ENCODE measurements at regions not wholly inside any gene's neighbourhood (a gene's known extent, or its start where the extent isn't known, plus 50 kb on each side); places are given as distances from the start of the nearest gene placed in this dataset.
"Not testable (repeated sequence)": the region's sequence is repeated elsewhere in the genome, so short reads cannot be mapped to it uniquely, and the experiment has no call there.

DNA sequence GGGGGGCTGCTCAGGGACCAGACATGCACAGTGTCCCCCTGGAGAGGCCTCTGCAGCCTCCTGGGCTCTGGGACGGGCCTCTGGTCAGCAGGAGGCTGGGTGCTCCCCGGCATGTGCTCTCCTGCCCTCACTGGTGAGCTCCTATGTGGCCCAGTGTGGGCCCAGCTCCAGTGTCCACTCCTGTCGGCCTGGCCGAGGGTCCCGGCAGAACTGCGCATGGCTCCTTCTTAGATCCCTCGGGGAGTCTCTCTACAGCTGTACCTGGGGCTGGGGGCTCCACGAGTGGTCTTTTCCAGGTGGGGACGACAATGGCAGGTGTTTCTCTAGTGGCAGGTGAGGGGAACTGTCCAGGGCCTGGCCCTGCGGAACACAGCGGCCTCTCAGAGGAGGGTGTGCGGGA lies 367.3 kb downstream of the TMEM121 start:
- DNase-seq, result not testable (repeated sequence)

DNA sequence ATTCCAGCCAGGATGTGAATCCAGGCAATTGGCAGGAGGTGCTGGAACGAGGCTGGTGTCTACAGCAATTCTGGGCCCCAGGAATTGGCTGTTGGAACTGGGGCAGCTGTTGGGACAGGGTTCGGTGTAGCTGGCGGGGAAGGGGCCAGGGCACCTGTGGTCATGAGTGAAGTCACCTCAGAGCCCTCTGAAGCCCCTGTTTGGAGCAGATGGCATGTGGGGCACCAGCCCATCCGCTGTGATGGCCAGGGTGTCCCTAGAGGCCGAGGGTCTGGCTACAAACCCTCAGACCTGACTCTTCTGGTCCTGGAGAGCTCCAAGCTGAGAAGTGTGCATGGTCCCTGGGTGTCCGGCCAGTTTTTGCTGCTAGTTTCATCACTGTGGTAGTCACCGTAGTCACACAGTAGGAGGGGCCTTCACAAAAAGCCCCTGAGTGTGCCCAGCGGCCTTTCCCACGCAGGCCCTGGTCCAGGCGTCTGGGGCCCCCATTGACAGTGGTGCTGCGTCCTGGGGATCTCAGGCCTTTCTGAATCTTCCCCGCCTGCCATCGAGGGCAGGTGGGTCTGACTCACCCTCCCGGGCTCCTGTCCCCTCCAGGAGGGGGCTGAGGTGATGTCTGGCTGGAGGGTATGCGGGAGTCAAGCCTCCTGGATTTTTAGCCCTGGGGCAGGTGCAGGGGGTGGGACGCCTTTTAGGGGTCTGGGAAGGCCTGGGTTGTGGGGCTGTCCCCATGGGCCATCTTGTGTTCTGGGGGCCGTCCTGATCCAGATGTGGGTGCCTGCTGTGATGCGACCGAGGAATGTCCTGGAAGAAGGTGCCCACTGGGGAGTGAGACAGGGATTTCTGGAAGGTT lies 368.0 kb downstream of the TMEM121 start:
- no peak for DNase-seq

DNA sequence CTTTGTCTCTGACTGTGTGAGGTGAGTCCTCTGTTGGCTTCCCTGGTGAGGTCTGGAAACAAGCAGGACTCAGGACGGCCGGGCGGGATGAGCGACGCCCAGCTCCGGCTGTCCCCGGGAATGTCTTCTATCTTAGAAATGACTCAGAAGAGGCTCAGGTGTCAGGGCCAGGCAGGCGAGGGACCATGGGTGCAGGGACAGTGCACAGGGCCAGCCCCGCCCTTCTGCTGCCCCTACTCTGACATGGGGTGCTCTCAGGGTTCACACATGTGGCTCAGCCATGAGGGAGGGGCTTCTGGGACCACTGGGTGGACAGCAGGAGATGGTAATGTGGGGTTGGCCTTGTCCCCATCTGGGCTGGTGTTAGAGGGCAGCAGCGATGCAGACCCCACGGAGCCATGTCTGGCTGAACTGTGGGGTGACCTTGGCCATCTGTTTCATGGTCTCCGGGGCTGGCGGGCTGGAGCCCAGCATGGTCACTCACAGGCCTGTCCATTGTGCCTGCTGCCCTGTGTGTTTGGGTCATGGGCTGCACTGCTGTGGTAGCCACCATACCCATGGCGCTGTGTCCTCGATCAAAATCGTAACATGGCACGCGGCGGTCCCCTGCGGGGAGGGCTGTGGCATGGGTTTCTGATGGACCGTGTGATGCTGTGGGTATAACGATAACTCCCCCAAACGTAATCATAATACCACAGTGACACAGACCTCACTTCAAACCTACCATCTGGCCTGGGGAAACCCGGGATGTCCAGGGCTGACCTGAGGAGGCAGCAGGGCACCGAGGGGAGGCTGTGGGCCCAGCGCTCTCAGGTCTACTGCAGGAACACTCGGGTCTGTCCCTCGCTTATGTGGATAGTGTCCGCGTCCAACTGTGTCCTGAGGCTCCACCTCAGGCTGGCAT lies 368.8 kb downstream of the TMEM121 start:
- no peak for DNase-seq

DNA sequence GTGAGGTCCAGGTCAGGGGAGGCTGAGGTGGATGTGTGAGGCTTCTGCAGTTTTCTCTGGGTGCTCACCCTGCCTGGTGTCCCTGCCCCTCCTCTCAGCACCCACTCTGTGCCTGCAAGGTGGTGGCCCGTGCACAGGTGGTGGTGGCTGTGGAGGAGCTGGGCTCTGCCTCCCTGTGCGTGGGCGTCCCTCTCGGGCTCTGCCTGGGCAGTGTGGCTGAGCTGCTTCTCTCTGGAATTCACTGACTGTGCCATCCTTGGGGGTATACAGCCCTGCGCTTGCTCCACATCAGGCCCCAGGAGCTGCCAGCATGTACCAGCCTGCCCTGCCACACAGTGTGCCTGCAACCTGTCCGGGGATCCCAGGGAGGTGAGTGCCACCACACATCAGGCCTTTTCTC lies 369.8 kb downstream of the TMEM121 start:
- not testable (repeated sequence) for DNase-seq

DNA sequence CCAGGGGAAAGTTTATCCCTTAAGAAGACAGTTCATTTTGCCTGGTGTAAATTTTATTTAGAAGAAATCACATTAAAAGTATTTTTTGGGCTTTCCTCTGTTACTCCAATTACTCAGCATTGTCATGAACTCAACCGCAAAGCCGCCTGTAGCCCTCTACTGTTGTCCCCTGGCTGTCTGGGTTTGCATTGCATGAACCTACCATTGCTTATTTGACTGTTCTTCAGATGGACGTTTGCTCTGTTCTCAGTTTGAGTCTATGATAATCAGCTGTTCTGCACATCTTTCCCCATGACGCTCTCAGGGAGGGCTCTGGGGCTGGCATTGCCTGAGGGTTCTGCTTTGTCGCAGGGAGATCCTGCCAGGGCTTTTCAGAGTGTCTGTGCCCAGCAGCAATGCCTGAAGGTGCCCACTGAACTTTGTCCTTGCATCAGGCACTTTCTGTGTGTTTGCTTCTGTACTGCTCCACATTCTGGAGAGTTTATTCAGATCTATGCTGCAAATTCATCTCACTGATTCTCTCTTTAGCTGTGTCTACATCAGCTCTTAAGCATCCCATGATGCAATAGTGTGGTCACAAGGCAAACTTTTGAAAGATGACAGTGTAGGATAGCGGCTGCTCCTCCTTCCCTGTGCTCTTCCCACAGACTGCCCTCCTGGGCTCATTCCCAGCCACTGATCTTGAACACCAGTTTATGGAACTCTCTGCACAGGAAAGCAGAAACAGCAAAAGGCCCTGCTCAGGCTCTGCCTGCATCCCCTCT lies 370.8 kb downstream of the TMEM121 start:
- not testable (repeated sequence) for DNase-seq

DNA sequence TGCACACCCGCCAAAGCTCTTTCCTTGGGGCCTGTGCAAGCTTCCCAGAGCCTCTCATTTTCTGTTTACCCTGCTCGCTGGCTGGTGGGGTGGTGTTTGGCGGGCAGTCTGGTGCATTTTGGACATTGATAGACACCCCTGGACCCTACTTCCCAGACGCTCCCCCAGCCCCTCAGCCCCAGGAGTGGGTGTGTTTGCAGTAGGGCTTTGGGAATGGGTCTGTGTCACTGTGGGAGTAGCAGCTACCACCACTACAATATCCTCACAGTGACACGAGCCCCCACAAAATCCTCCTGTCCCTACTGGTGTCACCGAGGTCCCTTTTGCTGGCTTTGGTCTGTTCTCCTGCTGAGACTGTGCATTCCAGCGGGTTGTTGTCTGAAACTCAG lies 371.3 kb downstream of the TMEM121 start:
- DNase-seq, result no peak

DNA sequence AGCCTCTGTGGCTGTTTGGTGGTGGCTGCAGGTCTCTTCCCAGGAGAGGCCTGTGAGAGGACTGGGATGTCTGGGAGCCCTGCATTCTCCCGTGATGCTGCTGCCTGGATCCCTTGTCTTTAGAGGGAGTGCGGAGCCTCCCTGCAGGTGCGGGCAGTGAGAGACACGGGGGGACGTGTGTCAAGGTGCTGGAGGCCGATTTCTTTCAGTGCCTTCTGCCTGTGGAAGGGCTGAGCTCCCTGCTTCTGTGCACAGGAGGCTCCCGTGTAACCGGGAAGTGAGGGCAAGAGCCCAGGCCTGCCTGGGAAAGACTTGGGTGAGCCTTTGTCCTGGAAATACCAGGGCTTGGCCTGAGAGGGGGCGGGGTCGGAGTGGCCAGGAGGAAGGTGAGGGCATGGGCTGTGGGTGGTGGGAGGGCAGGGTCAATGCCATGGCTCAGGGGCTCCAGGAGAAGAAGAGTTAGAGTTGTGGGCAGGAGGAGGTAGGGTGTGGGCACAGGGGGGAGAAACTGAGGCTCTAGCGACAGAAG lies 372.2 kb downstream of the TMEM121 start:
- DNase-seq, result no peak

DNA sequence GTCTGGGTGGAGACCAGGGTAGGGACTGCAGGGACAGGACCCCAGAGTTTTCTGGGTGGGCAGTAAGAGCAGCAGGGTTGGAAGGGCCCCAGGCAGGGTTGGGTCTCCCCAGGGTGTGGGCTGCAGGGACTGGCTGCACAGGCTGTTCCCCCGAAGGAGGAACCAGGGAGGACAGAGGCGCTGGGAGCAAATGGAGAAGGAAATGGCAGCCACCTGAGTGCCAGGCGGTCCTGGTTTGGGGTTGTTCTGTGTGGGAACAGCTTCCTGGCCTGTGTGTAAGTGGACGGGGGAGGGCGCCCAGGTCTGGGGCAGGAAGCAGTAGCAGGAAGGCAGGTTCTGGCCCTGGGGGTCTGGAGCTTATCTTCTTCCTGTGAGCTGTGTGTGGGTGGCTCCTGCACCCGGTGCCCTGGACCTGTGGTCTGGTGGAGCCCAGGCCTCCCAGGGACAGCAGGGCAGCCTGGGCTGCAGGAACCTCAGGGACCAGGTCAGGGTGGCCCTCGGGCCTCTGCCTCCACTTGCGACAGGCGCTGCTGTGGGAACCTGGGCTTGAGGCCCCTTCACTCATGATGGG lies 372.8 kb downstream of the TMEM121 start:
- DNase-seq, result no peak

DNA sequence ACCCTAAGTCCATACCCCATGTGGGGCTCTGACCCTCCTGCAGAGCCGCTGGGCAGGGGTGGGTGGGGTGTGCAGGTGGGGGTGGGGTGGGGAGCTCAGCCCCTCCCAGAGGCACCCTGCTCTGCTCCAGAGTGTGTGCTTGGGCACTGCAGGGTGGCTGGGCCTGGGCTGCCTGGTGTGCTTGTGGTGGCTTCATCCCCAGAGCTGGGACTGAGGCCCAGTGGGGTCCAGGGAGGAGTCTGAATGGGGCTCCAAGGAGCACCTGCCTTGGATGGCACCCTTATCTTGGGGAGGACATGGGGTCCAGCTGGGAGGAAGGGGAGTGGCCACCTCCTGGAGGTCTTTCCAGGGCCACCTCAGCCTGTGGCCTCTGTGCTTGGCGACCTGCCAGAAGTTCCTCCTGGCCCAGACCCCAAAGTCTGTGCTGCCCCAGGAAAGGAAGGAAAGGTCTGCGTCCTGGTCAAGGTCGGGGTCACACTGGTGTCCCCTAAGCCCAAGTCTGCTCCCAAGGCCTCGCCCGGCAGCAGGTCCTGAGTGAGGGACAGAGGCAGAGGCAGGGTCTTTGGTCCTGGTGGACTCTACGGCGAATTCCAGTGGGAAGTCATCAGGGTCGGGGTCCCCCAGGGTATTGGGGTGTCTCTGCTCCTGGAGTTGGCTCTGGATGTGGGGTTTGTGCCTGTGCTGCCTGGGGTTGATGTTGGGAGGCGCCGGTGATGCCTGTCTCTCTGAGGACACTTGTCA lies 373.4 kb downstream of the TMEM121 start:
- no peak for DNase-seq

DNA sequence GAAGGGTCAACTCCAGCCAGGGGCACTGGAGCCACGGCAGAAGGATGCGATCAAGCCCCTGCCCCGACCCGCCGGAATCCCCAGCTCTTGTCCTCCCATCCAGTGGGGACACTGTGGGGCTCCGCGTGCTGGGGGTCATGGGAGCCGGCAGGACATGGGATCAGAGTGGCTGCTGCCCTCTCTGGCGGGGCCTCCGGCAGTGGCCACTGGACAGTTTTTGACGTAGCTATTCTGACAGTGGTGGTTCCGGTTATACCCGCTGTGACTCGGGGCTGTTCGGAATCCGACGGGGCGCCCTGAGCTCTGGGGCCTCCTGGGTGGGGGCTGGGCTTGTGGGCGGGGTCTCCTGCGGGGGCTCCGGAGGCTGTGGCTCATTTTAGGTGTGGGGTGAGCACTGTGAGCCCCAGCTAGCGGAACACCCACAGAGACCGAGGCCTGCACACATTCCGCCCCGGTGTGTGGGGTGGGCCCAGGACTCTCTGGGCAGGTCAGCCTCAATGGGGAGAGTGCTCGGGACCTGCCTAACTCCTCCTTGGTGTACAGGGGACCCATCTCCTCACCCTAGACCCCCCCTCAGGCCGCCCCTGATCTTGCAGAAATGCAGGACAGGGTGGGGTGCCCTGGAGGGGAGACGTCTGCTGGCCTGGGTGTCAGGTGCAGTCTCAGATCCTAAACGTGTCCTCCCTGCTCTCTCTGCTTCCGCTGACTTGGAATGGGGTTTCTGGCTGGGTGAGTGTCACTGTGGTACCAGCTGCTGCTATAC lies 374.2 kb downstream of the TMEM121 start:
- no peak for DNase-seq

DNA sequence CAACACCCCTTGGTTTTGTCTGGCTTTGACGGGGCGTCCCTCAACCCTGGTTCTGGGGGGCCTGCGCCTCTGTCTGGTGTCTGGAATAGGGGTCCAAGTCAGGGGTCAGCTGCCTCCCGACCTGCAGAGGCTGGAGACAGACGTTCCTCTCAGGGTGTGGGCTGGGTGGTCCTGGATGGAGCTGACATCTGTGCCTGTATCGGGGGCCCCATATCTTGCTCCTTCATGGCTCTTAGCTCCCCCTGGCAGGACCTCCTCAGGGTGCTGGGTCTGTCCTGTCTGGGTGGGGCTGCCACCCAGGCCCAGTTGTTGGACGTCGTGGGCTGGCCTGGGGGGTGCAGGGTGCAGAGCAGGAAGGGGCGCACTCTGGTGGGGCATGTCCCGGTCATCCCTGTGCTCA lies 374.8 kb downstream of the TMEM121 start:
- no peak for DNase-seq

DNA sequence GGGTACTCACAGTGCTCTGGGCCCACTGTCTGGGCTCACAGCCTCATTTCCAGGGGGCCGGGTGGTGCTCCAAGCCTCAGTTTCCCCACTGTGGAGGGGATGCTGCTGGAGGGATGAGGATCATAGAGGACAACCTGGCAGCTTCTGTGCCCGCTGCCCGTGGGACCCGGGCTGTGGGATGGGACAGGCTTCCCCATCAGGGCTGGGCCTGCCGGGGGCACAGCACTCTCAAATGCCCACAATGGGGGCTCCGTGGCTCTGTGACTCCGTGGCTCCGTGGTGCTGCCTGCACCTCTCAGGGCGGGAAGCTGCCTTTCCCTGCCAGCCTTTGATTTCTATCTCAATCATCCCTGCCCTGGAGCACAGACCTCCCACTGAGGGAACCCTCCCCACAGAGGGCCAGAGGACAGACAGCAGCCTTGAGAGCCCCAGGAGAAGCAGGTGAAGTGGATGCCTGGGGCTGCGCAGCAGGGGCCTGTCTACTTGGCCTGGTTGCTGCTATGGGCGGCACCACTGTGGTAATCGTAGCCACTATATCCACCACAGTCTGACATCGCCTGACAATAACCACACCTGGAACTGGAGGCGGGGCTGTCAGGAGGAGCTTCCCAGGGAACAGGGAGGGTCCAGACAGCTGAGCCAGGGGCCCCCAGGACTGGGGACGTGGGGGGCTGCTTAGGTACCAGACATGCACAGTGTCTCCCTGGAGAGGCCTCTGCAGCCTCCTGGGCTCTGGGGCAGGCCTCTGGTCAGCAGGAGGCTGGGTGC lies 375.9 kb downstream of the TMEM121 start:
- no peak for DNase-seq

DNA sequence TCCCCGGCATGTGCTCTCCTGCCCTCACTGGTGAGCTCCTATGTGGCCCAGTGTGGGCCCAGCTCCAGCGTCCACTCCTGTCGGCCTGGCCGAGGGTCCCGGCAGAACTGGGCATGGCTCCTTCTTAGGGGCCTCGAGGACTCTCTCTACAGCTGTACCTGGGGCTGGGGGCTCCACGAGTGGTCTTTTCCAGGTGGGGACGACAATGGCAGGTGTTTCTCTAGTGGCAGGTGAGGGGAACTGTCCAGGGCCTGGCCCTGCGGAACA lies 376.4 kb downstream of the TMEM121 start:
- DNase-seq, result not testable (repeated sequence)

DNA sequence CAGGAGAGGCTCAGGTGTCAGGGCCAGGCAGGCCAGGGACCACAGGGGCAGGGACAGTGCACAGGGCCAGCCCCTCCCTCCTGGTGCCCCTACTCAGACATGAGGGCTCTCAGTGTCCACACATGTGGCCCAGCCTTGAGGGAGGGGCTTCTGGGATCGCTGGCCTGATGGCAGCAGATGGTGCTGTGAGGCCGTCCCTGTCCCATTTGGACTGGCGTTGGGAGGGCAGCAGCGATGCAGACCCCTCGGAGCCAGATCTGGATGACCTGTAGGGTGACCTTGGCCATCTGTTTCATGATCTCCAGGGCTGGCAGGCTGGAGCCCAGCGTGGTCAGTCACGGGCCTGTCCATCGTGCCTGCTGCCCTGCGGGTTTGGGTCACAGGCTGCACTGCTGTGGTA lies 377.6 kb downstream of the TMEM121 start:
- no peak for DNase-seq

DNA sequence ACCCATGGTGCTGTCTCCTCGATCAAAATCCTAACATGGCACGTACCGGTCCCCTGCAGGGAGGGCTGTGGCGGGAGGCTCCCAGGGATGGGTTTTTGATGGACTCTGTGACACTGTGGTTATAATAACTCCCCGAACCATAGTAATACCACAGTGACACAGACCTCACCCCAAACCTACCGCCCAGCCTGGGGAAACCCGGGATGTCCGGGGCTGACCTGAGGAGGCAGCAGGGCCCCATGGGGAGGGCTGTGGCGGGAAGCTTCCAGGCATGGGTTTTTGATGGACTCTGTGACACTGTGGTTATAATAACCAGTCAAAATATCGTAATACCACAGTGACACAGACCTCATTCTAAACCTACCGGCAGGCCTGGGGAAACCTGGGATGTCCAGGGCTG lies 378.0 kb downstream of the TMEM121 start:
- DNase-seq, result no peak

DNA sequence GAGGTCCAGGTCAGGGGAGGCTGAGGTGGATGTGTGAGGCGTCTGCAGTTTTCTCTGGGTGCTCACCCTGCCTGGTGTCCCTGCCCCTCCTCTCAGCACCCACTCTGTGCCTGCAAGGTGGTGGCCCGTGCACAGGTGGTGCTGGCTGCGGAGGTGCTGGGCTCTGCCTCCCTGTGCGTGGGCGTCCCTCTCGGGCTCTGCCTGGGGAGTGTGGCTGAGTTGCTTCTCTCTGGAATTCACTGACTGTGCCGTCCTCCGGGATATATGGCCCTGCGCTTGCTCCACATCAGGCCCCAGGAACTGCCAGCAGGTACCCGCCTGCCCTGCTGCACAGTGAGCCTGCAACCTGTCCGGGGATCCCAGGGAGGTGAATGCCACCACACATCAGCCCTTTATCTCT lies 379.1 kb downstream of the TMEM121 start:
- no peak for DNase-seq

DNA sequence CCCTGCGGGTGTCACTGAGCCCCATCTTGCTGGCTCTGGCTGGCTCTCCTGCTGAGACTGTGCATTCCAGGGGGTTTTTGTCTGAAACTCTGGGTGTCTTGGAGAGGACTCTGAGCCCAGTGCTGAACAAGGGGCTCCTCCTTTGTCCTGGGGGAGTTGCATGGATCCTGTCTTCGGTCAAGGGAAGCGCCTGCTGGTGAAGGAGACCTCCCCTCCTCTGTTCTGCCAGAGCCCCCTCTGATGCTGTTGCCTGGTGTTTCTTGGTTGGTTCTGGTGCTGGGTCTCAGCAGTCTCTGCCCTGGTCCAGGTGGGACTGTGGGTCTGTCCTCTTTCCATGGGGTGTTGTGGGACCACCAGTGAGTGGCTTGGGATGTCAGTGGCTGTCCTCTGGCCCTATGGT lies 380.9 kb downstream of the TMEM121 start:
- no peak for DNase-seq

DNA sequence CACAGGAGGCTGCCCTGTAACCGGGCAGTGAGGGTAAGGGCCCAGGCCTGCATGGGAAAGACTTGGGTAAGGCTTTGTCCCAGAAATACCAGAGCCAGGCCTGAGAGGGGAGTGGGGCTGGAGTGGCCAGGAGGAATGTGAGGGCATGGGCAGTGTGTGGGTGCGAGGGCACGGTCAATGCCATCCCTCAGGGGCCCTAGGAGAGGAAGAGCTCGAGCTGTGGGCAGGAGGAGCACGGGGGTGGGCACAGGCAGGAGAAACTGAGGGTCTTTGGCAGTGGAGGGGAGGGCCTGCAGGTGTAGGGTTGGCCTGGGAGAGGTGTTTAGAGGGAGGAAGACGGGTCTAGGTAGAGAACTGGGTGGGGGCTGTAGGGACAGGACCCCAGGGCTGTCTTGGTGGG lies 381.6 kb downstream of the TMEM121 start:
- no peak for DNase-seq

DNA sequence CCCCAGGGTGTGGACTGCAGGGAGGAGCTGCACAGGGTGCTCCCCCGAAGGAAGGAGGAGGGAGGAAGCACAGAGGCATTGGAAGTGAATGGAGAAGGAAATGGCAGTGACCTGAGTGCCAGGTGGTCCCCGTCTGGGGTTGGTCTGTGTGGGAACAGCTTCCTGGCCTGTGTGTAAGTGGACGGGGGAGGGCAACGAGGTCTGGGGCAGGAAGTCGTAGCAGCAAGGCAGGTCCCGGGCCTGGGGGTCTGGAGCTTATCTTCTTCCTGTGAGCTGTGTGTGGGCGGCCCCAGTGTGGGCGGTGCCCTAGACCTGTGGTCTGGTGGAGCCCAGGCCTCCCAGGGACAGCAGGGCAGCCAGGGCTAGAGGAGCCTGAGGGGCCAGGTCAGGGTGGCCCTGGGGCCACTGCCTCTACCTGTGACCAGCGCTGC lies 382.1 kb downstream of the TMEM121 start:
- no peak for DNase-seq
